NCI-H2227 (cell line): ENCODE measurements at regions not wholly inside any gene's neighbourhood (a gene's known extent, or its start where the extent isn't known, plus 50 kb on each side); places are given as distances from the start of the nearest gene placed in this dataset.
"Not testable (repeated sequence)": the region's sequence is repeated elsewhere in the genome, so short reads cannot be mapped to it uniquely, and the experiment has no call there.

Experiments used
- DNase-seq: peaks from one replicate; lab custom pipeline; 2025; ENCODE audit not compliant: unreplicated experiment; lab: John Stamatoyannopoulos, UW

GRCh38 chr2:138369856-138370255, 131.7 kb upstream of the SPOPL start:
- DNase-seq = no peak

- DNase-seq = peak; percentile 44
Observed at GRCh38 chr2:138373993-138374408, 127.6 kb upstream of the SPOPL start.

GRCh38 chr2:138381373-138381772, 120.2 kb upstream of the SPOPL start:
- DNase-seq = no peak

GRCh38 chr2:138382672-138383071, 118.9 kb upstream of the SPOPL start:
- DNase-seq = no peak

- not testable (repeated sequence) for DNase-seq
Observed at GRCh38 chr2:138386191-138386590, 115.4 kb upstream of the SPOPL start.

- no peak for DNase-seq
Observed at GRCh38 chr2:138389063-138389462, 112.5 kb upstream of the SPOPL start.

GRCh38 chr2:138390316-138390945, 111.1 kb upstream of the SPOPL start:
- peak; percentile 54 for DNase-seq

- no peak for DNase-seq
Observed at GRCh38 chr2:138391946-138392345, 109.6 kb upstream of the SPOPL start.

- no peak for DNase-seq
Observed at GRCh38 chr2:138395565-138396306, 105.8 kb upstream of the SPOPL start.

GRCh38 chr2:138396843-138397242, 104.7 kb upstream of the SPOPL start:
- no peak for DNase-seq

GRCh38 chr2:138403431-138403927, 98.1 kb upstream of the SPOPL start:
- no peak for DNase-seq

GRCh38 chr2:138414014-138414413, 87.6 kb upstream of the SPOPL start:
- DNase-seq = no peak

- DNase-seq = no peak
Observed at GRCh38 chr2:138415985-138416384, 85.6 kb upstream of the SPOPL start.

GRCh38 chr2:138418453-138418852, 83.1 kb upstream of the SPOPL start:
- no peak for DNase-seq

GRCh38 chr2:138421315-138421970, 80.1 kb upstream of the SPOPL start:
- DNase-seq = no peak

- no peak for DNase-seq
Observed at GRCh38 chr2:138421971-138422335, 79.6 kb upstream of the SPOPL start.

GRCh38 chr2:138423198-138423597, 78.4 kb upstream of the SPOPL start:
- no peak for DNase-seq

GRCh38 chr2:138423745-138424144, 77.8 kb upstream of the SPOPL start:
- no peak for DNase-seq

- DNase-seq = no peak
Observed at GRCh38 chr2:138424436-138425140, 77.0 kb upstream of the SPOPL start.

GRCh38 chr2:138426116-138426515, 75.5 kb upstream of the SPOPL start:
- not testable (repeated sequence) for DNase-seq

GRCh38 chr2:138428710-138429440, 72.7 kb upstream of the SPOPL start:
- DNase-seq = no peak
